ENCODE measurements at regions not wholly inside any gene's neighbourhood (a gene's known extent, or its start where the extent isn't known, plus 50 kb on each side); places are given as distances from the start of the nearest gene placed in this dataset.

- TF ChIP-seq CTCF (IDR thresholded peaks at IDR 0.05; ENCODE audit: insufficient read depth, low read depth, low read length, missing control alignments): no peak
- no peak for DNase-seq (ENCODE audit: low read depth)
- no peak overlapping the region for H3K4me3 ChIP-seq (ENCODE audit: low read length)
These were observed 205.5 kb upstream of the CAMK1G start for GRCh38 chr1:209377995-209378394.

- no peak for DNase-seq (ENCODE audit: low read depth)
- no peak overlapping the region for H3K4me3 ChIP-seq (ENCODE audit: low read length)
- no peak for TF ChIP-seq CTCF (IDR thresholded peaks at IDR 0.05; ENCODE audit: insufficient read depth, low read depth, low read length, missing control alignments)
These were observed 204.2 kb upstream of the CAMK1G start for GRCh38 chr1:209379280-209379679.

GRCh38 chr1:209380420-209380819, 203.1 kb upstream of the CAMK1G start:
- H3K4me3 ChIP-seq (ENCODE audit: low read length): no peak overlapping the region

GRCh38 chr1:209382231-209383100, 201.0 kb upstream of the CAMK1G start:
- no peak for DNase-seq (ENCODE audit: low read depth)
- no peak overlapping the region for H3K4me3 ChIP-seq (ENCODE audit: low read length)
- no peak for TF ChIP-seq CTCF (IDR thresholded peaks at IDR 0.05; ENCODE audit: insufficient read depth, low read depth, low read length, missing control alignments)

More at GRCh38 chr1:209380420-209380819, 203.1 kb upstream of the CAMK1G start:
- TF ChIP-seq CTCF (IDR thresholded peaks at IDR 0.05; ENCODE audit: insufficient read depth, low read depth, low read length, missing control alignments): no peak
- DNase-seq (ENCODE audit: low read depth): peak; percentile 31

GRCh38 chr1:209383422-209383821, 200.1 kb upstream of the CAMK1G start:
- no peak for TF ChIP-seq CTCF (IDR thresholded peaks at IDR 0.05; ENCODE audit: insufficient read depth, low read depth, low read length, missing control alignments)
- peak; percentile 91 for DNase-seq (ENCODE audit: low read depth)
- peak overlapping the region; percentile 33 for H3K4me3 ChIP-seq (ENCODE audit: low read length)

- peak overlapping the region; percentile 33 for H3K4me3 ChIP-seq (ENCODE audit: low read length)
- TF ChIP-seq CTCF (IDR thresholded peaks at IDR 0.05; ENCODE audit: insufficient read depth, low read depth, low read length, missing control alignments): no peak
- peak; percentile 86 for DNase-seq (ENCODE audit: low read depth)
These were observed 199.4 kb upstream of the CAMK1G start for GRCh38 chr1:209383907-209384709.
